HEK293 (cell line): ENCODE measurements at regions not wholly inside any gene's neighbourhood (a gene's known extent, or its start where the extent isn't known, plus 50 kb on each side); places are given as distances from the start of the nearest gene placed in this dataset.

Source experiments
- CTCF ChIA-PET: fragments of 350-600 bp; formaldehyde crosslinking; extraction: SDS; loops from one replicate; lab custom pipeline; 2021; ENCODE audit warnings: antibody characterized with exemption; lab: Yijun Ruan, JAX
- POLR2A ChIA-PET: fragments of 300-600 bp; formaldehyde crosslinking; extraction: SDS; loops from one replicate; lab custom pipeline; 2020; ENCODE audit warnings: antibody characterized with exemption, inconsistent platforms; lab: Yijun Ruan, JAX
- H3K27ac ChIP-seq: fragments of 200-500 bp; sonication (Bioruptor generic); 2 replicates; pipeline ENCODE4 v1.5.1; 2014; ENCODE audit warnings: low read depth, low read length, control low read depth, inconsistent platforms; ENCODE audit errors: extremely low read depth
- H3K36me3 ChIP-seq, 2 experiments: fragments of 200-500 bp in 1 of 2; sonication (Bioruptor generic) in 1 of 2; 1 replicate in 1 of 2; 2 replicates in 1 of 2; pipeline ENCODE4 v1.5.1; 2014 to 2017; ENCODE audit warnings: inconsistent platforms in 2 of 2, low read length in 2 of 2; ENCODE audit not compliant: control insufficient read depth in 2 of 2, insufficient read depth in 1 of 2
- H3K4me1 ChIP-seq: fragments of 200-500 bp; sonication (Bioruptor generic); 2 replicates; pipeline ENCODE4 v1.5.1; 2014; ENCODE audit warnings: mild to moderate bottlenecking, low read length, inconsistent platforms; ENCODE audit not compliant: control insufficient read depth, insufficient read depth
- H3K4me3 ChIP-seq: 2 replicates; pipeline ENCODE4 v1.5.1; 2011; ENCODE audit warnings: low read depth, mild to moderate bottlenecking, control low read depth, low read length, moderate library complexity
- H3K9me3 ChIP-seq: fragments of 200-500 bp; sonication (Bioruptor generic); 2 replicates; pipeline ENCODE4 v1.5.1; 2014; ENCODE audit warnings: low read depth, low read length, inconsistent platforms; ENCODE audit not compliant: control insufficient read depth, insufficient read depth
- BCL11A ChIP-seq: fragments of 450-650 bp; formaldehyde crosslinking; IDR thresholded peaks from 2 replicates; pipeline ENCODE4 v1.5.1; 2016; ENCODE audit warnings: low read depth, missing biosample characterization, missing genetic modification characterization
- FEZF1 ChIP-seq: fragments of 450-650 bp; formaldehyde crosslinking; IDR thresholded peaks from 2 replicates; pipeline ENCODE4 v1.5.1; 2016; ENCODE audit warnings: missing biosample characterization, missing genetic modification characterization
- GLI4 ChIP-seq: fragments of 450-650 bp; formaldehyde crosslinking; IDR thresholded peaks from 2 replicates; pipeline ENCODE4 v1.5.1; 2016; ENCODE audit warnings: missing biosample characterization, missing genetic modification characterization
- KLF10 ChIP-seq: fragments of 450-650 bp; IDR thresholded peaks from 2 replicates; pipeline ENCODE4 v1.5.1; 2018; ENCODE audit warnings: missing biosample characterization, mild to moderate bottlenecking, missing genetic modification characterization
- KLF7 ChIP-seq: fragments of 450-650 bp; formaldehyde crosslinking; IDR thresholded peaks from 2 replicates; pipeline ENCODE4 v1.5.1; 2016; ENCODE audit warnings: missing biosample characterization, missing genetic modification characterization, borderline replicate concordance
- PRDM2 ChIP-seq: fragments of 450-650 bp; formaldehyde crosslinking; IDR thresholded peaks from 2 replicates; pipeline ENCODE4 v1.5.1; 2016; ENCODE audit warnings: missing biosample characterization, missing genetic modification characterization, borderline replicate concordance
- PRDM6 ChIP-seq: fragments of 450-650 bp; formaldehyde crosslinking; IDR thresholded peaks from 2 replicates; pipeline ENCODE4 v1.5.1; 2017; ENCODE audit warnings: missing biosample characterization, missing genetic modification characterization
- ZBTB1 ChIP-seq: fragments of 450-650 bp; formaldehyde crosslinking; IDR thresholded peaks from 2 replicates; pipeline ENCODE4 v1.5.1; 2016; ENCODE audit warnings: missing biosample characterization, missing genetic modification characterization
- ZBTB48 ChIP-seq: fragments of 450-650 bp; formaldehyde crosslinking; IDR thresholded peaks from 2 replicates; pipeline ENCODE4 v1.5.1; 2016; ENCODE audit warnings: missing biosample characterization, missing genetic modification characterization
- ZNF157 ChIP-seq: fragments of 450-650 bp; formaldehyde crosslinking; IDR thresholded peaks from 2 replicates; pipeline ENCODE4 v1.5.1; 2016; ENCODE audit warnings: missing biosample characterization, missing genetic modification characterization
- ZNF211 ChIP-seq: fragments of 450-650 bp; formaldehyde crosslinking; IDR thresholded peaks from 2 replicates; pipeline ENCODE4 v1.5.1; 2016; ENCODE audit warnings: low read depth, missing biosample characterization, missing genetic modification characterization
- ZNF223 ChIP-seq: fragments of 450-650 bp; formaldehyde crosslinking; IDR thresholded peaks from 2 replicates; pipeline ENCODE4 v1.5.1; 2016; ENCODE audit warnings: missing biosample characterization, missing genetic modification characterization
- ZNF24 ChIP-seq: fragments of 450-650 bp; formaldehyde crosslinking; IDR thresholded peaks from 2 replicates; pipeline ENCODE4 v1.5.1; 2016; ENCODE audit warnings: missing biosample characterization, missing genetic modification characterization
- ZNF266 ChIP-seq: fragments of 450-650 bp; formaldehyde crosslinking; IDR thresholded peaks from 2 replicates; pipeline ENCODE4 v1.5.1; 2016; ENCODE audit warnings: missing biosample characterization, missing genetic modification characterization, low read depth
- ZNF292 ChIP-seq: fragments of 450-650 bp; formaldehyde crosslinking; IDR thresholded peaks from 2 replicates; pipeline ENCODE4 v1.5.1; 2016; ENCODE audit warnings: low read depth, missing biosample characterization, missing genetic modification characterization, borderline replicate concordance
- ZNF37A ChIP-seq: fragments of 450-650 bp; IDR thresholded peaks from 2 replicates; pipeline ENCODE4 v1.5.1; 2018; ENCODE audit warnings: missing biosample characterization, missing genetic modification characterization
- ZNF394 ChIP-seq: fragments of 450-650 bp; formaldehyde crosslinking; IDR thresholded peaks from 2 replicates; pipeline ENCODE4 v1.5.1; 2016; ENCODE audit warnings: missing biosample characterization, missing genetic modification characterization, mild to moderate bottlenecking, moderate library complexity, borderline replicate concordance
- ZNF560 ChIP-seq: fragments of 450-650 bp; formaldehyde crosslinking; IDR thresholded peaks from 2 replicates; pipeline ENCODE4 v1.5.1; 2017; ENCODE audit warnings: missing biosample characterization, missing genetic modification characterization, borderline replicate concordance
- ZNF571 ChIP-seq: fragments of 450-650 bp; formaldehyde crosslinking; IDR thresholded peaks from 2 replicates; pipeline ENCODE4 v1.5.0; 2017; ENCODE audit warnings: missing biosample characterization, missing genetic modification characterization
- ZNF623 ChIP-seq: fragments of 450-650 bp; formaldehyde crosslinking; IDR thresholded peaks from 2 replicates; pipeline ENCODE4 v1.5.1; 2016; ENCODE audit warnings: missing biosample characterization, missing genetic modification characterization
- ZNF639 ChIP-seq: fragments of 450-650 bp; formaldehyde crosslinking; IDR thresholded peaks from 2 replicates; pipeline ENCODE4 v1.5.1; 2016; ENCODE audit warnings: missing biosample characterization, missing genetic modification characterization
- ZNF785 ChIP-seq: fragments of 450-650 bp; formaldehyde crosslinking; IDR thresholded peaks from 2 replicates; pipeline ENCODE4 v1.5.1; 2016; ENCODE audit warnings: missing biosample characterization, missing genetic modification characterization
- TF ChIP-seq, protein P1 (sequence below): fragments of 450-650 bp; formaldehyde crosslinking; IDR thresholded peaks from 2 replicates; pipeline ENCODE4 v1.5.1; 2017; ENCODE audit warnings: missing biosample characterization, mild to moderate bottlenecking, missing genetic modification characterization, moderate library complexity
- TF ChIP-seq, protein P2 (sequence below): fragments of 450-650 bp; formaldehyde crosslinking; IDR thresholded peaks from 2 replicates; pipeline ENCODE4 v1.5.1; 2016; ENCODE audit warnings: missing biosample characterization, missing genetic modification characterization

DNA sequence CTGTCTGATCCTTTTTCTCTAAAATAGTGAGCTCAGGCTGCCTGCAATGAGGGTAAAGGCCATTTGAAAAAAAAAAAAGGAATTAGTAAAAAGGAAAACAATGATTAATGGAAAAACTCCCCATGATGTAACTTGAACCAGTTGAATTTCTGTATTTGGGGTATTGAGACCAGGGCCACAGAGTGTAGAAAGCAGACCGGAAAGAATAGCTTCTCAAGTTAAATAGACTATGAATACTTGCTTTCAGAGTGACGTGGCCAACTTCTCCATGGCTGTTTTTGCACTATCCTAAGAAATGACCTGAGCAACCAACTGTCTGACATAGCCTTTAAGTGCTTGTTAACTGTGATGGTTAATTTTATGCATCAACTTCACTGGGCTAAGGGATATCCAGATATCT lies 222.1 kb upstream of the INTU start:
- no peaks in the 10 kb centered on the region for H3K4me1 ChIP-seq
- no peak overlapping the region for H3K27ac ChIP-seq
- ChIA-PET CTCF (interaction anchor here (0.6 kb wide), 1 partner anchor 19 kb away, joined by 4 read pairs; no protein-coding TSS in a partner anchor), POLR2A (no interaction called here)
- H3K4me3 ChIP-seq, result no peak overlapping the region
- no peaks in the 10 kb centered on the region for H3K9me3 ChIP-seq
- TF ChIP-seq, protein P1, sequence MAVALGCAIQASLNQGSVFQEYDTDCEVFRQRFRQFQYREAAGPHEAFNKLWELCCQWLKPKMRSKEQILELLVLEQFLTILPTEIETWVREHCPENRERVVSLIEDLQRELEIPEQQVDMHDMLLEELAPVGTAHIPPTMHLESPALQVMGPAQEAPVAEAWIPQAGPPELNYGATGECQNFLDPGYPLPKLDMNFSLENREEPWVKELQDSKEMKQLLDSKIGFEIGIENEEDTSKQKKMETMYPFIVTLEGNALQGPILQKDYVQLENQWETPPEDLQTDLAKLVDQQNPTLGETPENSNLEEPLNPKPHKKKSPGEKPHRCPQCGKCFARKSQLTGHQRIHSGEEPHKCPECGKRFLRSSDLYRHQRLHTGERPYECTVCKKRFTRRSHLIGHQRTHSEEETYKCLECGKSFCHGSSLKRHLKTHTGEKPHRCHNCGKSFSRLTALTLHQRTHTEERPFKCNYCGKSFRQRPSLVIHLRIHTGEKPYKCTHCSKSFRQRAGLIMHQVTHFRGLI, result no peak
- TF ChIP-seq ZNF639 (no peak), ZNF623 (tag by site-specific recombination) (no peak), KLF7 (tag by site-specific recombination) (no peak), ZNF785 (tag by site-specific recombination) (no peak), ZBTB1 (tag by site-specific recombination) (no peak), ZNF24 (tag by site-specific recombination) (no peak), PRDM6 (tag by site-specific recombination) (no peak), ZNF223 (tag by site-specific recombination) (no peak), BCL11A (no peak), ZNF211 (tag by site-specific recombination) (no peak), ZBTB48 (tag by site-specific recombination) (no peak), ZNF266 (tag by site-specific recombination) (no peak), ZNF157 (tag by site-specific recombination) (no peak)
- no peaks in the 10 kb centered on the region for H3K36me3 ChIP-seq

GRCh38 chr4:127414951-127415606 lies 217.7 kb upstream of the INTU start:
- ChIA-PET POLR2A (no interaction called here), CTCF (interaction anchor here (0.6 kb wide), 1 partner anchor 18 kb away, joined by 3 read pairs; no protein-coding TSS in a partner anchor)
- H3K9me3 ChIP-seq, result no peaks in the 10 kb centered on the region
- H3K27ac ChIP-seq, result no peak overlapping the region
- no peaks in the 10 kb centered on the region for H3K4me1 ChIP-seq
- H3K4me3 ChIP-seq, result no peak overlapping the region
- no peaks in the 10 kb centered on the region for H3K36me3 ChIP-seq
- TF ChIP-seq ZNF394 (tag by site-specific recombination) (no peak), ZNF37A (tag by site-specific recombination) (no peak), PRDM2 (tag by site-specific recombination) (no peak), ZNF571 (tag by site-specific recombination) (no peak), ZNF560 (tag by site-specific recombination) (no peak), GLI4 (no peak), ZNF292 (tag by site-specific recombination) (no peak), KLF10 (no peak), FEZF1 (tag by site-specific recombination) (no peak)
- TF ChIP-seq, protein P2, sequence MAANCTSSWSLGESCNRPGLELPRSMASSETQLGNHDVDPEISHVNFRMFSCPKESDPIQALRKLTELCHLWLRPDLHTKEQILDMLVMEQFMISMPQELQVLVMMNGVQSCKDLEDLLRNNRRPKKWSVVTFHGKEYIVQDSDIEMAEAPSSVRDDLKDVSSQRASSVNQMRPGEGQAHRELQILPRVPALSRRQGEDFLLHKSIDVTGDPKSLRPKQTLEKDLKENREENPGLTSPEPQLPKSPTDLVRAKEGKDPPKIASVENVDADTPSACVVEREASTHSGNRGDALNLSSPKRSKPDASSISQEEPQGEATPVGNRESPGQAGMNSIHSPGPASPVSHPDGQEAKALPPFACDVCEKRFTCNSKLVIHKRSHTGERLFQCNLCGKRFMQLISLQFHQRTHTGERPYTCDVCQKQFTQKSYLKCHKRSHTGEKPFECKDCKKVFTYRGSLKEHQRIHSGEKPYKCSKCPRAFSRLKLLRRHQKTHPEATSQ (tag by site-specific recombination), result no peak
